HuH-7.5 (cell line): ENCODE measurements at regions not wholly inside any gene's neighbourhood (a gene's known extent, or its start where the extent isn't known, plus 50 kb on each side); places are given as distances from the start of the nearest gene placed in this dataset.
"Not testable (repeated sequence)": the region's sequence is repeated elsewhere in the genome, so short reads cannot be mapped to it uniquely, and the experiment has no call there.

Source experiments
- DNase-seq: peaks from one replicate; pipeline ENCODE4 v3.0.0; 2011; ENCODE audit warnings: low spot score

- no peak for DNase-seq
Observed at GRCh38 chr12:116430911-116431565, 128.1 kb upstream of the MAP1LC3B2 start.

- DNase-seq: no peak
Observed at GRCh38 chr12:116431677-116432300, 127.4 kb upstream of the MAP1LC3B2 start.

GRCh38 chr12:116432314-116432750 is 126.8 kb upstream of the MAP1LC3B2 start:
- no peak for DNase-seq

- DNase-seq: no peak
Observed at GRCh38 chr12:116433249-116433648, 125.9 kb upstream of the MAP1LC3B2 start.

- no peak for DNase-seq
Observed at GRCh38 chr12:116434155-116435011, 124.8 kb upstream of the MAP1LC3B2 start.

GRCh38 chr12:116435984-116436383 is 123.2 kb upstream of the MAP1LC3B2 start:
- DNase-seq: no peak

- no peak for DNase-seq
Observed at GRCh38 chr12:116436561-116437249, 122.5 kb upstream of the MAP1LC3B2 start.

GRCh38 chr12:116441292-116441691 is 117.9 kb upstream of the MAP1LC3B2 start:
- no peak for DNase-seq

- DNase-seq: no peak
Observed at GRCh38 chr12:116442304-116442703, 116.9 kb upstream of the MAP1LC3B2 start.

GRCh38 chr12:116442946-116443345 is 116.2 kb upstream of the MAP1LC3B2 start:
- no peak for DNase-seq

- DNase-seq: no peak
Observed at GRCh38 chr12:116443821-116444589, 115.2 kb upstream of the MAP1LC3B2 start.

GRCh38 chr12:116444590-116444943 is 114.6 kb upstream of the MAP1LC3B2 start:
- no peak for DNase-seq

GRCh38 chr12:116448165-116448739 is 110.9 kb upstream of the MAP1LC3B2 start:
- DNase-seq: no peak

- no peak for DNase-seq
Observed at GRCh38 chr12:116450406-116450910, 108.7 kb upstream of the MAP1LC3B2 start.

- DNase-seq: not testable (repeated sequence)
Observed at GRCh38 chr12:116452975-116453374, 106.2 kb upstream of the MAP1LC3B2 start.

- no peak for DNase-seq
Observed at GRCh38 chr12:116453631-116454030, 105.5 kb upstream of the MAP1LC3B2 start.

- DNase-seq: no peak
Observed at GRCh38 chr12:116454076-116454475, 105.1 kb upstream of the MAP1LC3B2 start.

- no peak for DNase-seq
Observed at GRCh38 chr12:116454950-116455447, 104.2 kb upstream of the MAP1LC3B2 start.

GRCh38 chr12:116455540-116456329 is 103.4 kb upstream of the MAP1LC3B2 start:
- DNase-seq: no peak
